GM10248 (cell line): ENCODE measurements at regions not wholly inside any gene's neighbourhood (a gene's known extent, or its start where the extent isn't known, plus 50 kb on each side); places are given as distances from the start of the nearest gene placed in this dataset.

Experiments
- CTCF ChIA-PET: fragments of 300-600 bp; sonication (Branson Sonifier 250); formaldehyde crosslinking; extraction: SDS; loops from one replicate; lab custom pipeline; 2021; ENCODE audit warnings: antibody characterized with exemption; lab: Yijun Ruan, JAX
- POLR2A ChIA-PET: fragments of 350-650 bp; sonication (Branson Sonifier 250); formaldehyde crosslinking; extraction: SDS; loops from one replicate; lab custom pipeline; 2020; ENCODE audit warnings: antibody characterized with exemption; lab: Yijun Ruan, JAX
- DNase-seq: peaks from one replicate; pipeline ENCODE4 v3.0.0; 2012; ENCODE audit errors: extremely low spot score
- TF ChIP-seq, protein P1 (sequence below): IDR thresholded peaks from 2 replicates; pipeline ENCODE4 v1.5.1; 2012; ENCODE audit warnings: mild to moderate bottlenecking, low read depth; ENCODE audit errors: extremely low read depth, missing control alignments, control extremely low read depth

DNA sequence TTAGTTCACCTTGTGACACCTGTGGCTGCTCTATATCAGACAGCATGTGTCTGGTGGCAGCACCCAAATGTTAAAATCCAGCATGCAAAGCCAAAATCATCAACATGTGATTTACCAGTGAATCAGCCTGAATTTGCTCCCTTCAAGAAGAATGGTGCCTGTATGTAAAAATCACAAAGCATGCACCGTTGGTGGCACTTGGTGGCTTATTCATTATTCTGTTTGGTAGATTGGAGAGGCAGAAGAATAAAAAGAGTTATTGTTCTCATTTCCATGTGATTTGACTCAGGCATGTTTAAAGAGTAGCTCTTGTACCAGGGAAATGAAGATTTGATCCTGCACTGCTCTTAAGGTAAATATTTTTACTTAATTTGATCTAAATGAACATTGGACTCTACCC is 143.9 kb upstream of the MPPED2 start:
- DNase-seq: no peak
- POLR2A ChIA-PET: no interaction called here
- CTCF ChIA-PET: no interaction called here
- TF ChIP-seq, protein P1, sequence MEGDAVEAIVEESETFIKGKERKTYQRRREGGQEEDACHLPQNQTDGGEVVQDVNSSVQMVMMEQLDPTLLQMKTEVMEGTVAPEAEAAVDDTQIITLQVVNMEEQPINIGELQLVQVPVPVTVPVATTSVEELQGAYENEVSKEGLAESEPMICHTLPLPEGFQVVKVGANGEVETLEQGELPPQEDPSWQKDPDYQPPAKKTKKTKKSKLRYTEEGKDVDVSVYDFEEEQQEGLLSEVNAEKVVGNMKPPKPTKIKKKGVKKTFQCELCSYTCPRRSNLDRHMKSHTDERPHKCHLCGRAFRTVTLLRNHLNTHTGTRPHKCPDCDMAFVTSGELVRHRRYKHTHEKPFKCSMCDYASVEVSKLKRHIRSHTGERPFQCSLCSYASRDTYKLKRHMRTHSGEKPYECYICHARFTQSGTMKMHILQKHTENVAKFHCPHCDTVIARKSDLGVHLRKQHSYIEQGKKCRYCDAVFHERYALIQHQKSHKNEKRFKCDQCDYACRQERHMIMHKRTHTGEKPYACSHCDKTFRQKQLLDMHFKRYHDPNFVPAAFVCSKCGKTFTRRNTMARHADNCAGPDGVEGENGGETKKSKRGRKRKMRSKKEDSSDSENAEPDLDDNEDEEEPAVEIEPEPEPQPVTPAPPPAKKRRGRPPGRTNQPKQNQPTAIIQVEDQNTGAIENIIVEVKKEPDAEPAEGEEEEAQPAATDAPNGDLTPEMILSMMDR: no peak

DNA sequence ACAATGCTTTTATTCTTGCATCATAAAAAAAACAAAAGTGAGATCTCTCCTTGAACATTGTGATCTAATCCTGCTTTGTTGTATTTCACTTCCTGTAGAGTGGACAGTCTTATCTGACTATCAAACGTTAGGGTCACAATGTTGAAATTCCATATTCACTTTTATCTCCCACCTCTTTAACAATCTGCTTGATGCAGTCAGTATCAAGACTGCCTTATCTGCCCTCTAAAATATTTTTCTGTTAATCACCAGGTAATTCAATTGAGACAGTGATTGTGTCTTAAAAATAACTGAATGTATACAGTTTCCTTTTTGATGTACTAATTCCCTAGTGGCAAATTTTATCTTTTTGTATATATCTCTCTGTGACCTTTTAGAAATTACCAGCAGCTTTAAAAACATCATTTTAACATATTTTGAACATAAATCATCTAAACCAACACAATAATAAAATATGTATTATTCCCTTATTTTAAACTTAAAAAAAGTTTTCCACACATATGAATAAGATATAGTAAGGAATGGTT is 143.1 kb upstream of the MPPED2 start:
- POLR2A ChIA-PET: no interaction called here

DNA sequence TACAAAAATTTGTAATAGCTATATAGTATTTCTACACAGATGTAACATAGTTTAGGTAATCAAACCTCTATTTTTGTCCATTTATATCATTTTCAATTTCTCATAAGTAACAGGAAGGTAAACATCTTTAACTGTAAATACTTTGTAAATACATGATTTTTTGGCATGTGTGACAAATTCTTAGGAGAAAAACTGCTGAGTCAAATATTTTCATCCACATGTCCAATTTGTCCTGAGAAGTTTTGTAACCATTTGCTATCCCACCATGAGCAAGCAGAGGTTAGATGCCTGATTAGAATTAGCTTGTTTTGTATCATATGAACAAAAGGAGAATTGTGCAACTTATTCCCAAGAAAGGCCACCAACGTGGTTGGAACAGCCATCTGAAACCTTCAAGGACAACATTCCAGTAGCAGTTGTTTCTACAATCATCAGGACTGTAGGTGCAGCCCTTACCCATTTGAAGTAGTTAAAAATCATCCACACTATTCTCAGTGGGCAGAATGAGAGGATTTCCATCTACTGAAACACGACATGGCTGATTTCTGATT is 139.6 kb upstream of the MPPED2 start:
- no peak for DNase-seq
- TF ChIP-seq, protein P1: no peak
- POLR2A ChIA-PET: no interaction called here
- CTCF ChIA-PET: interaction anchor here (1.2 kb wide), 1 partner anchor 11 kb away, joined by 6 read pairs; no protein-coding TSS in a partner anchor

More for the DNA sequence above, 143.1 kb upstream of the MPPED2 start:
- CTCF ChIA-PET: no interaction called here
- DNase-seq: no peak
- TF ChIP-seq, protein P1: no peak

DNA sequence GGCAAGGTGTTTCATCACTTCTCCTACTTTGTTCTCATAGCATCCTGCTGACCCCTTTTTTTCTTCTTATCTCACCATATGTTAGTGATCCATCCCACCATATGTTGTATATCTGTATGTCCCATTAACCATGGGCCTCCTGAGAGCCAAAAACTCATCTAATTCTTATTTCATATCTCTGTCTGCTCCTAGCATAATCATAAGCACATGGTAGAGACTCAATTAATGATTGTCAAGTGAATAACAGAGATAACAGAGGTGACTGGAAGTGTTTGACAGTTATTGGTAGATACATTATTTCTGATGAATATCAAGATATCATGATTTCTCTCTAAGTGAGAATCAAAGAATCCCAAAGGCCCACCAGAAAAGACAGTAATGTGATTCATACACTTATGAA is 138.1 kb upstream of the MPPED2 start:
- no peak for DNase-seq
- POLR2A ChIA-PET: no interaction called here
- CTCF ChIA-PET: interaction anchor here (1.3 kb wide), 1 partner anchor 11 kb away, joined by 4 read pairs; no protein-coding TSS in a partner anchor
- TF ChIP-seq, protein P1: no peak

DNA sequence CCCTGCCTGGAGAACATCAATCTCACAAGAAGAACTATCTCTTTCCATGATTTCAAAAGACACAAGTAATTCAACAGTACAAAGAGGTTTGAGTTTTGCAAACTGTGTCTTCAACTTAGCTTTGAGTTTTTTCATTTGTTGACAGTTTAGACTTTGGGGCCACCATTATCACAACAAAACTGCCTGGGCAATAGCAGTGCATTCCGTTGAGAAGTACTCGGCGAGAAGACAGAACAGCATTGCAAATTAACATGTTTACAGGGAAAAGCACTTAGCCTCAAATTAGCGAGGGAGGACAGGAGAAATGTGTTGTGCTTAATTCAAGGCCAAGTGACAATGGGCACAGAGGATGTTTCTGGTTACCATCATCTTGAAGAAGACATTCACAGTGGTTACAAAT is 133.2 kb upstream of the MPPED2 start:
- TF ChIP-seq, protein P1: no peak
- DNase-seq: no peak
- POLR2A ChIA-PET: no interaction called here
- CTCF ChIA-PET: no interaction called here

DNA sequence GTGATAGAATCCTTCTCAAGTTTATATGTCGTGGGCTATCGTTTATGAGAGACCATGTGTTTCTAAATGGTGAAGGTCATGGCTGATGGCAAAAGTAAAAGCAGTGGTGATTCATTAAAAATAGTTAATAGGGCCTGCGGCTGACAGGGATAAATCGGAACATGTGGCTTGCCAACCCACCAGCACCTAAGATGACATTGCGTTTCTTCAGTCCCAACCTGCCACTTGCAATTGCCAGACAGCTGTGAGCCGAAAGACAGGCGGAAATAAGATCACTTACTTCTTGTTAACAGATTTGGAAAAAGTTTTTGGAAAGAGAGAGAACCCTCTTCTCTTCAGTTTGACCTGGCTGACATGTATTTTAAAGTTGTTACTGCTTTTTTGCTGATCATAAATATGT is 131.5 kb upstream of the MPPED2 start:
- ChIA-PET POLR2A (no interaction called here), CTCF (no interaction called here)
- no peak for DNase-seq
- TF ChIP-seq, protein P1: no peak
